IMR-90 (cell line): ENCODE measurements at regions not wholly inside any gene's neighbourhood (a gene's known extent, or its start where the extent isn't known, plus 50 kb on each side); places are given as distances from the start of the nearest gene placed in this dataset.

Experiments
- ATAC-seq: fragments of 200-7000 bp; cut with Tn5 transposase; 2 replicates; pipeline ENCODE4 v1.9.1; 2020; ENCODE audit warnings: low read depth, mild to moderate bottlenecking, moderate library complexity
- BruUV-seq: library from RNA; stranded (reverse); fragments of 400-500 nt; replicated peaks from 2 replicates; lab custom pipeline; 2021; lab: Mats Ljungman, UMichigan
- CTCF ChIA-PET: fragments of 300-600 bp; formaldehyde crosslinking; extraction: SDS; loops from one replicate; lab custom pipeline; 2021; ENCODE audit warnings: antibody characterized with exemption; lab: Yijun Ruan, JAX
- POLR2A ChIA-PET: fragments of 300-600 bp; sonication (Branson Sonifier 250); formaldehyde crosslinking; loops from one replicate; lab custom pipeline; 2022; ENCODE audit warnings: antibody characterized with exemption; ENCODE audit not compliant: unreplicated experiment; lab: Charles Lee
- DNase-seq: peaks from one replicate; pipeline ENCODE4 v3.0.0; 2013
- H2AFZ ChIP-seq: replicated peaks from 2 replicates; pipeline ENCODE3; 2013; ENCODE audit warnings: low read length, mild to moderate bottlenecking; ENCODE audit not compliant: poor library complexity
- H2AK5ac ChIP-seq: 2 replicates; pipeline ENCODE4 v1.6.1; 2013; ENCODE audit warnings: low read depth, low read length, inconsistent platforms
- H2AK9ac ChIP-seq: replicated peaks from 2 replicates; pipeline ENCODE3; 2013; ENCODE audit warnings: mild to moderate bottlenecking, low read depth, low read length, moderate library complexity; ENCODE audit not compliant: poor library complexity
- H2BK120ac ChIP-seq: 2 replicates; pipeline ENCODE4 v1.6.1; 2013; ENCODE audit warnings: low read depth, low read length, inconsistent platforms
- H2BK15ac ChIP-seq: 3 replicates; pipeline ENCODE4 v1.6.1; 2013; ENCODE audit warnings: low read depth, low read length, inconsistent platforms
- H2BK20ac ChIP-seq: 2 replicates; pipeline ENCODE4 v1.6.1; 2013; ENCODE audit warnings: low read depth, mild to moderate bottlenecking, inconsistent platforms, low read length, moderate library complexity
- H2BK5ac ChIP-seq: 2 replicates; pipeline ENCODE4 v1.6.1; 2013; ENCODE audit warnings: mild to moderate bottlenecking, low read depth, low read length, inconsistent platforms; ENCODE audit not compliant: poor library complexity, severe bottlenecking
- H3K14ac ChIP-seq: replicated peaks from 2 replicates; pipeline ENCODE4 v1.6.1; 2013; ENCODE audit warnings: low read depth, low read length, inconsistent platforms
- H3K18ac ChIP-seq: 2 replicates; pipeline ENCODE4 v1.6.1; 2013; ENCODE audit warnings: low read depth, low read length, control low read depth
- H3K23ac ChIP-seq: 2 replicates; pipeline ENCODE4 v1.6.1; 2013; ENCODE audit warnings: low read depth, low read length, inconsistent platforms
- H3K27ac ChIP-seq: 2 replicates; pipeline ENCODE4 v1.5.1; 2013; ENCODE audit warnings: mild to moderate bottlenecking, control low read depth, low read length; ENCODE audit not compliant: insufficient read depth
- H3K27me3 ChIP-seq: 2 replicates; pipeline ENCODE4 v1.6.1; 2013; ENCODE audit warnings: low read length; ENCODE audit not compliant: control insufficient read depth, insufficient read depth
- H3K36me3 ChIP-seq: 2 replicates; pipeline ENCODE4 v1.6.1; 2013; ENCODE audit warnings: low read length, mixed read lengths; ENCODE audit not compliant: control insufficient read depth, insufficient read depth
- H3K4ac ChIP-seq: 2 replicates; pipeline ENCODE4 v1.6.1; 2013; ENCODE audit warnings: low read depth, low read length, inconsistent platforms
- H3K4me1 ChIP-seq: 2 replicates; pipeline ENCODE4 v1.6.1; 2013; ENCODE audit warnings: low read length, mixed read lengths; ENCODE audit not compliant: control insufficient read depth, insufficient read depth
- H3K4me2 ChIP-seq: 2 replicates; pipeline ENCODE4 v1.6.1; 2013; ENCODE audit warnings: low read depth, mild to moderate bottlenecking, control low read depth, low read length, moderate library complexity
- H3K4me3 ChIP-seq: 2 replicates; pipeline ENCODE4 v1.5.1; 2013; ENCODE audit warnings: low read depth, mild to moderate bottlenecking, control low read depth, low read length, moderate library complexity; ENCODE audit not compliant: insufficient read depth
- H3K56ac ChIP-seq: 2 replicates; pipeline ENCODE4 v1.6.1; 2013; ENCODE audit warnings: low read length, inconsistent platforms; ENCODE audit not compliant: insufficient read depth; ENCODE audit errors: extremely low read depth
- H3K79me1 ChIP-seq, 2 experiments: 2 replicates each; pipeline ENCODE4 v1.6.1; 2013; ENCODE audit warnings: low read length in 2 of 2, inconsistent platforms in 1 of 2, low read depth in 1 of 2
- H3K9ac ChIP-seq: 2 replicates; pipeline ENCODE4 v1.6.1; 2013; ENCODE audit warnings: low read depth, low read length, control low read depth
- H3K9me1 ChIP-seq: 2 replicates; pipeline ENCODE4 v1.6.1; 2013; ENCODE audit warnings: low read length, inconsistent platforms; ENCODE audit not compliant: insufficient read depth
- H3K9me3 ChIP-seq: 2 replicates; pipeline ENCODE4 v1.6.1; 2013; ENCODE audit warnings: low read length; ENCODE audit not compliant: control insufficient read depth, insufficient read depth
- H4K20me1 ChIP-seq: 2 replicates; pipeline ENCODE4 v1.6.1; 2013; ENCODE audit warnings: low read length, inconsistent platforms; ENCODE audit not compliant: insufficient read depth
- H4K5ac ChIP-seq: 2 replicates; pipeline ENCODE4 v1.6.1; 2013; ENCODE audit warnings: mild to moderate bottlenecking, low read depth, low read length, control low read depth
- H4K8ac ChIP-seq, 2 experiments: 2 replicates each; pipeline ENCODE4 v1.6.1; 2013; ENCODE audit warnings: low read depth in 2 of 2, low read length in 2 of 2, control low read depth in 1 of 2, inconsistent platforms in 1 of 2
- H4K91ac ChIP-seq: 2 replicates; pipeline ENCODE4 v1.6.1; 2013; ENCODE audit warnings: low read depth, low read length, inconsistent platforms; ENCODE audit not compliant: insufficient read depth
- BHLHE40 ChIP-seq: fragments of 150-350 bp; IDR thresholded peaks from 2 replicates; pipeline ENCODE4 v1.6.1; 2016; ENCODE audit warnings: mild to moderate bottlenecking, low read depth, low read length
- CEBPB ChIP-seq: IDR thresholded peaks from 2 replicates; pipeline ENCODE4 v1.6.1; 2012; ENCODE audit warnings: low read depth, low read length, improper control_type of control experiment
- CHD1 ChIP-seq: IDR thresholded peaks from 2 replicates; pipeline ENCODE4 v1.6.1; 2012; ENCODE audit warnings: low read depth, low read length, improper control_type of control experiment
- CTCF ChIP-seq: conservative IDR thresholded peaks from 2 replicates; pipeline ENCODE4 v1.5.1; 2012; ENCODE audit warnings: mild to moderate bottlenecking, low read depth, low read length, improper control_type of control experiment
- ELK1 ChIP-seq: fragments of 150-350 bp; IDR thresholded peaks from 2 replicates; pipeline ENCODE4 v1.6.1; 2016; ENCODE audit warnings: low read depth, mild to moderate bottlenecking, low read length, moderate library complexity, borderline replicate concordance
- FOS ChIP-seq: fragments of 150-350 bp; IDR thresholded peaks from 2 replicates; pipeline ENCODE4 v1.6.1; 2016; ENCODE audit warnings: low read depth, low read length
- MAFK ChIP-seq: IDR thresholded peaks from 2 replicates; pipeline ENCODE4 v1.6.1; 2012; ENCODE audit warnings: low read depth, low read length, improper control_type of control experiment
- MAZ ChIP-seq: IDR thresholded peaks from 2 replicates; pipeline ENCODE4 v1.6.1; 2012; ENCODE audit warnings: low read depth, mild to moderate bottlenecking, low read length, improper control_type of control experiment, moderate library complexity, borderline replicate concordance
- MXI1 ChIP-seq: IDR thresholded peaks from 2 replicates; pipeline ENCODE4 v1.6.1; 2012; ENCODE audit warnings: low read depth, mild to moderate bottlenecking, low read length, moderate library complexity, borderline replicate concordance
- NFE2L2 ChIP-seq: fragments of 150-350 bp; IDR thresholded peaks from 2 replicates; pipeline ENCODE4 v1.6.1; 2016; ENCODE audit warnings: low read depth, mild to moderate bottlenecking, low read length
- POLR2A ChIP-seq: IDR thresholded peaks from 2 replicates; pipeline ENCODE4 v1.6.1; 2012; ENCODE audit warnings: mild to moderate bottlenecking, low read depth, low read length
- RAD21 ChIP-seq: IDR thresholded peaks from 2 replicates; pipeline ENCODE4 v1.6.1; 2012; ENCODE audit warnings: low read length, improper control_type of control experiment
- RCOR1 ChIP-seq: IDR thresholded peaks from 2 replicates; pipeline ENCODE4 v1.6.1; 2012; ENCODE audit warnings: mild to moderate bottlenecking, low read length, improper control_type of control experiment; ENCODE audit not compliant: insufficient replicate concordance
- RFX5 ChIP-seq: IDR thresholded peaks from 2 replicates; pipeline ENCODE4 v1.8.0; 2012; ENCODE audit warnings: low read depth, mild to moderate bottlenecking, low read length, moderate library complexity
- SMC3 ChIP-seq: fragments of 150-350 bp; IDR thresholded peaks from 2 replicates; pipeline ENCODE4 v1.6.1; 2016; ENCODE audit warnings: low read depth, mild to moderate bottlenecking, antibody characterized with exemption, low read length, moderate library complexity
- USF2 ChIP-seq: fragments of 150-350 bp; IDR thresholded peaks from 2 replicates; pipeline ENCODE4 v1.6.1; 2017; ENCODE audit warnings: mild to moderate bottlenecking, antibody characterized with exemption, low read length, low read depth
- whole genome bisulfite sequencing, 2 experiments: methylation state at CpG; one replicate each; pipeline versions ENCODE4 v1.1.5 to v1.1.7; 2013; ENCODE audit warnings: missing lambda C conversion rate in 2 of 2; ENCODE audit not compliant: insufficient read length in 1 of 2; ENCODE audit errors: extremely low coverage in 2 of 2; 5-methylcytosine and 5-hydroxymethylcytosine counted together
- dilution Hi-C: fragments of 300-500 bp; cut with HindIII; formaldehyde crosslinking; loops from one replicate; pipeline ENCODE4 v1.14.3; 2018; ENCODE audit warnings: low sequenced_read_pairs; ENCODE audit not compliant: unreplicated experiment
- in situ Hi-C: fragments of 300-500 bp; cut with MboI; formaldehyde crosslinking; loops from 3 replicates; pipeline ENCODE4 v1.14.3; 2019; ENCODE audit warnings: low sequenced_read_pairs, inconsistent platforms, mixed read lengths
- intact Hi-C: fragments of 100-400 bp; cut with micrococcal nuclease; formaldehyde crosslinking; loops from 2 replicates; pipeline ENCODE4 v1.10.0; 2022

- in situ Hi-C loops = no loop called here
- peaks cover 2% of the 10 kb centered on the region; the same call in 1 of the 2 replicates for H3K4me1 ChIP-seq
- BruUV-seq = no TSS peak
- no peak overlapping the region for H2BK120ac ChIP-seq
- H2BK15ac ChIP-seq = no peak overlapping the region
- no peak overlapping the region for H4K8ac ChIP-seq
- no peak overlapping the region for H3K4me2 ChIP-seq
- H2BK20ac ChIP-seq = no peak overlapping the region
- no peak overlapping the region for H2AK9ac ChIP-seq
- no peak overlapping the region for H2BK5ac ChIP-seq
- ATAC-seq (no peak), DNase-seq (no peak)
- intact Hi-C loops = no loop called here
- H3K4ac ChIP-seq = no peak overlapping the region
- no peak overlapping the region for H2AFZ ChIP-seq
- H3K27ac ChIP-seq = no peak overlapping the region
- no peak overlapping the region for H3K18ac ChIP-seq
- no peak overlapping the region for H3K9ac ChIP-seq
- H4K20me1 ChIP-seq = no peaks in the 10 kb centered on the region
- TF ChIP-seq MXI1 (no peak), RFX5 (no peak), POLR2A (no peak), FOS (no peak), CTCF (no peak), SMC3 (no peak), NFE2L2 (no peak), RCOR1 (no peak), RAD21 (no peak), USF2 (no peak), CEBPB (no peak), MAZ (no peak), BHLHE40 (no peak), CHD1 (no peak), MAFK (no peak), ELK1 (no peak)
- dilution Hi-C loops = no loop called here
- ChIA-PET CTCF (no interaction called here), POLR2A (no interaction called here)
- no peak overlapping the region for H3K4me3 ChIP-seq
- H3K36me3 ChIP-seq = no peaks in the 10 kb centered on the region
- 83% methylated on average over 2 of the region's 5 CpGs; no CpG with 5 or more reads in 1 of the 2 experiments for WGBS, 2 experiments
- H3K9me1 ChIP-seq = no peaks in the 10 kb centered on the region
- no peak overlapping the region for H4K91ac ChIP-seq
- no peaks in the 10 kb centered on the region for H3K79me1 ChIP-seq
- H3K23ac ChIP-seq = no peak overlapping the region
- no peaks in the 10 kb centered on the region for H3K9me3 ChIP-seq
- H4K5ac ChIP-seq = no peak overlapping the region
- H2AK5ac ChIP-seq = no peak overlapping the region
- no peak overlapping the region for H3K14ac ChIP-seq
- no peaks in the 10 kb centered on the region for H3K27me3 ChIP-seq
- H3K56ac ChIP-seq = no peak overlapping the region
These were observed 66.6 kb downstream of the EOMES start for GRCh38 chr3:27655547-27655946.
